WTC11 (cell line): ENCODE measurements at regions not wholly inside any gene's neighbourhood (a gene's known extent, or its start where the extent isn't known, plus 50 kb on each side); places are given as distances from the start of the nearest gene placed in this dataset.

ENCODE experiments used
- MAX ChIP-seq: sonication (generic); formaldehyde crosslinking; IDR thresholded peaks from 2 replicates; pipeline ENCODE4 v1.8.0; 2022; ENCODE audit warnings: mild to moderate bottlenecking, missing genetic modification reagents
- STAT6 ChIP-seq: sonication (generic); formaldehyde crosslinking; conservative IDR thresholded peaks from 2 replicates; pipeline ENCODE4 v1.8.1; 2023; ENCODE audit warnings: mild to moderate bottlenecking, low read depth, missing genetic modification reagents, moderate library complexity
- USF1 ChIP-seq: sonication (generic); formaldehyde crosslinking; IDR thresholded peaks from 2 replicates; pipeline ENCODE4 v1.8.0; 2022; ENCODE audit warnings: mild to moderate bottlenecking, missing genetic modification reagents
- ZNF232 ChIP-seq: sonication (generic); formaldehyde crosslinking; IDR thresholded peaks from 2 replicates; pipeline ENCODE4 v1.8.0; 2022; ENCODE audit warnings: mild to moderate bottlenecking, missing genetic modification reagents

GRCh38 chr9:30329431-30329830 is 2055.0 kb upstream of the ACO1 start:
- no peak for TF ChIP-seq ZNF232 (CRISPR knock-in tag)
- TF ChIP-seq USF1 (CRISPR knock-in tag) = no peak
- TF ChIP-seq MAX (CRISPR knock-in tag) = no peak
- no peak for TF ChIP-seq STAT6 (CRISPR knock-in tag)
